ENCODE measurements at regions not wholly inside any gene's neighbourhood (a gene's known extent, or its start where the extent isn't known, plus 50 kb on each side); places are given as distances from the start of the nearest gene placed in this dataset.

DNA sequence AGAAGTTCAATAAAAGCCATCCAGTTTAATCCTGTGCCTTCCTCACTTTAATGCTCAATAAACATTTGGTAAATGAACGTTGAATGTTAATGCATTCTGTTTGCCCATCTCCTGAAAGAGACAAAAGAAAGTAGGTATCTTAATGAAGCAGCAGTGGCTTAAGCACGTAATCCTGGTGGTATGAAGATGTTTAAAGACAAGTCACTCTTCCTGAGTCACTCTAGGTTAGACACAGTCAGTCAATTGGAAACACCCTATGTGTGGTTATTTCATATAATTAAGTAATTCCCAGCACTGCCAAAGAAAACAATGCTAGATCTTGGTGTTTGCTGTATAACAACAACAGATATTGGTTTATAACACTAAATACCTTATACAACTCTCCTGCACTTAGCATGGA lies 334.0 kb upstream of the FMN2 start:
- TF ChIP-seq POLR2A (IDR thresholded peaks at IDR 0.05) (no peak), POLR2AphosphoS5 (IDR thresholded peaks at IDR 0.05) (no peak)
- TF ChIP-seq, protein P1, sequence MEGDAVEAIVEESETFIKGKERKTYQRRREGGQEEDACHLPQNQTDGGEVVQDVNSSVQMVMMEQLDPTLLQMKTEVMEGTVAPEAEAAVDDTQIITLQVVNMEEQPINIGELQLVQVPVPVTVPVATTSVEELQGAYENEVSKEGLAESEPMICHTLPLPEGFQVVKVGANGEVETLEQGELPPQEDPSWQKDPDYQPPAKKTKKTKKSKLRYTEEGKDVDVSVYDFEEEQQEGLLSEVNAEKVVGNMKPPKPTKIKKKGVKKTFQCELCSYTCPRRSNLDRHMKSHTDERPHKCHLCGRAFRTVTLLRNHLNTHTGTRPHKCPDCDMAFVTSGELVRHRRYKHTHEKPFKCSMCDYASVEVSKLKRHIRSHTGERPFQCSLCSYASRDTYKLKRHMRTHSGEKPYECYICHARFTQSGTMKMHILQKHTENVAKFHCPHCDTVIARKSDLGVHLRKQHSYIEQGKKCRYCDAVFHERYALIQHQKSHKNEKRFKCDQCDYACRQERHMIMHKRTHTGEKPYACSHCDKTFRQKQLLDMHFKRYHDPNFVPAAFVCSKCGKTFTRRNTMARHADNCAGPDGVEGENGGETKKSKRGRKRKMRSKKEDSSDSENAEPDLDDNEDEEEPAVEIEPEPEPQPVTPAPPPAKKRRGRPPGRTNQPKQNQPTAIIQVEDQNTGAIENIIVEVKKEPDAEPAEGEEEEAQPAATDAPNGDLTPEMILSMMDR (IDR thresholded peaks at IDR 0.05), result no peak

Measured in breast epithelium (tissue), 3 donors.